ENCODE measurements at regions not wholly inside any gene's neighbourhood (a gene's known extent, or its start where the extent isn't known, plus 50 kb on each side); places are given as distances from the start of the nearest gene placed in this dataset.

DNA sequence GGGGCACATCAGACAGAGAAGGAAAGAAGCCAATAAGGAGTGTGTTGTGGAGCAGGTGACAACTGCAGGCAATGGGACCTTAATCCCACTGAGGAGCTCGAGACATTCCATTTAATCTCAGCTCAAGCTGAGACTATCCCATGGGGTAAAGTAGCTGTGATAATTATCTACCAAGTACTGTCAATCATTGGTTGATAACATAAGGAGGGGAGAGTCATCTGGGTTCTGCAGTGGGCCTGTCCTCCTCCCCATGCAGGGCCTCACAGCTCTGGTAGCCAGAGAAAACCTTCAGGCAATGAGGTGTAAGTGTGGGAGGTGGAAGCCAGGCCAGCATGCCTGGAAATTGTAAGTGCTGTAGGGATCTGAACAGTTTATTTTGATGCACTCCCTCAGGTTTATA is 375.0 kb upstream of the ARID1B start:
- intact Hi-C loops (cut with micrococcal nuclease; ENCODE audit: unreplicated experiment), result no loop called here
- no TSS peak for BruUV-seq (replicated peaks)
- Mint-ChIP-seq H3K9me3 (ENCODE audit: low read depth, unreplicated experiment) (no peaks in the 10 kb centered on the region), H3K4me1 (ENCODE audit: low read depth, unreplicated experiment) (no peaks in the 10 kb centered on the region), H3K27ac (ENCODE audit: unreplicated experiment) (no peak overlapping the region), H3K27me3 (ENCODE audit: unreplicated experiment) (no peaks in the 10 kb centered on the region), H3K36me3 (ENCODE audit: insufficient read depth, unreplicated experiment) (peaks cover 1% of the 10 kb centered on the region), H3K4me3 (ENCODE audit: low read depth, unreplicated experiment) (no peak overlapping the region)
- CTCF ChIA-PET, result no interaction called here
- DNase-seq, result no peak
- TF ChIP-seq, protein P1, sequence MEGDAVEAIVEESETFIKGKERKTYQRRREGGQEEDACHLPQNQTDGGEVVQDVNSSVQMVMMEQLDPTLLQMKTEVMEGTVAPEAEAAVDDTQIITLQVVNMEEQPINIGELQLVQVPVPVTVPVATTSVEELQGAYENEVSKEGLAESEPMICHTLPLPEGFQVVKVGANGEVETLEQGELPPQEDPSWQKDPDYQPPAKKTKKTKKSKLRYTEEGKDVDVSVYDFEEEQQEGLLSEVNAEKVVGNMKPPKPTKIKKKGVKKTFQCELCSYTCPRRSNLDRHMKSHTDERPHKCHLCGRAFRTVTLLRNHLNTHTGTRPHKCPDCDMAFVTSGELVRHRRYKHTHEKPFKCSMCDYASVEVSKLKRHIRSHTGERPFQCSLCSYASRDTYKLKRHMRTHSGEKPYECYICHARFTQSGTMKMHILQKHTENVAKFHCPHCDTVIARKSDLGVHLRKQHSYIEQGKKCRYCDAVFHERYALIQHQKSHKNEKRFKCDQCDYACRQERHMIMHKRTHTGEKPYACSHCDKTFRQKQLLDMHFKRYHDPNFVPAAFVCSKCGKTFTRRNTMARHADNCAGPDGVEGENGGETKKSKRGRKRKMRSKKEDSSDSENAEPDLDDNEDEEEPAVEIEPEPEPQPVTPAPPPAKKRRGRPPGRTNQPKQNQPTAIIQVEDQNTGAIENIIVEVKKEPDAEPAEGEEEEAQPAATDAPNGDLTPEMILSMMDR (IDR thresholded peaks at IDR 0.05; ENCODE audit: unreplicated experiment), result no peak

- H3K4me3 Mint-ChIP-seq (ENCODE audit: low read depth, unreplicated experiment), result no peak overlapping the region
- TF ChIP-seq, protein P1 (IDR thresholded peaks at IDR 0.05; ENCODE audit: unreplicated experiment), result no peak
- CTCF ChIA-PET, result no interaction called here
- DNase-seq, result no peak
- H3K36me3 Mint-ChIP-seq (ENCODE audit: insufficient read depth, unreplicated experiment), result peaks cover 4% of the 10 kb centered on the region
- no TSS peak for BruUV-seq (replicated peaks)
- H3K9me3 Mint-ChIP-seq (ENCODE audit: low read depth, unreplicated experiment), result no peaks in the 10 kb centered on the region
- no peak overlapping the region for H3K27ac Mint-ChIP-seq (ENCODE audit: unreplicated experiment)
- no peaks in the 10 kb centered on the region for H3K4me1 Mint-ChIP-seq (ENCODE audit: low read depth, unreplicated experiment)
- no peaks in the 10 kb centered on the region for H3K27me3 Mint-ChIP-seq (ENCODE audit: unreplicated experiment)
- intact Hi-C loops (cut with micrococcal nuclease; ENCODE audit: unreplicated experiment), result no loop called here
These were observed 376.7 kb upstream of the ARID1B start for GRCh38 chr6:156400487-156400886.

- no peaks in the 10 kb centered on the region for H3K9me3 Mint-ChIP-seq (ENCODE audit: low read depth, unreplicated experiment)
These were observed 378.2 kb upstream of the ARID1B start for GRCh38 chr6:156398966-156399365.

DNA sequence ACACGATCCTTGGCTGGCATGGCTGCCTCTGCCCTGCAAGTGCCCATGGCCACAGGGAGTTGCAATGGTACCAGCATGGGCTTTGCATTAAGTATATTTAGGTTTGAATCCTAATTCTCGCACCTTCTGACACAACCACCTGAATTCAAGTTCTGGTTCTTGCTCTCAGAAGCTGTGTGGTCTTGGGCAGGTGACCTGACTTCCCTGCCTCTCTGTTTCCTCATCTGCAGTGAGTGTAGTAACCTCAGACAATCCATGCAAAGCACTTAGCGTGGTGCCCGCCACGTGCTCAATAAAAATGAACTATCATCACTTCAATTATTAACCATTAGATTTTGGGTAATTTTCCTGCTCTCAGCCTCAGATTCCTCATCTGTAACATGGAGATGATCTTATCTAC is 378.8 kb upstream of the ARID1B start:
- H3K27ac Mint-ChIP-seq (ENCODE audit: unreplicated experiment), result no peak overlapping the region
- no peaks in the 10 kb centered on the region for H3K4me1 Mint-ChIP-seq (ENCODE audit: low read depth, unreplicated experiment)
- intact Hi-C loops (cut with micrococcal nuclease; ENCODE audit: unreplicated experiment), result no loop called here
- no peak for DNase-seq
- H3K27me3 Mint-ChIP-seq (ENCODE audit: unreplicated experiment), result no peaks in the 10 kb centered on the region
- TF ChIP-seq, protein P1 (IDR thresholded peaks at IDR 0.05; ENCODE audit: unreplicated experiment), result no peak
- CTCF ChIA-PET, result no interaction called here
- BruUV-seq (replicated peaks), result no TSS peak
- peaks cover 4% of the 10 kb centered on the region for H3K36me3 Mint-ChIP-seq (ENCODE audit: insufficient read depth, unreplicated experiment)
- H3K4me3 Mint-ChIP-seq (ENCODE audit: low read depth, unreplicated experiment), result no peak overlapping the region
- no peaks in the 10 kb centered on the region for H3K9me3 Mint-ChIP-seq (ENCODE audit: low read depth, unreplicated experiment)

More at GRCh38 chr6:156398966-156399365, 378.2 kb upstream of the ARID1B start:
- intact Hi-C loops (cut with micrococcal nuclease; ENCODE audit: unreplicated experiment), result no loop called here
- Mint-ChIP-seq H3K4me3 (ENCODE audit: low read depth, unreplicated experiment) (no peak overlapping the region), H3K27me3 (ENCODE audit: unreplicated experiment) (no peaks in the 10 kb centered on the region), H3K36me3 (ENCODE audit: insufficient read depth, unreplicated experiment) (peaks cover 4% of the 10 kb centered on the region), H3K4me1 (ENCODE audit: low read depth, unreplicated experiment) (no peaks in the 10 kb centered on the region), H3K27ac (ENCODE audit: unreplicated experiment) (no peak overlapping the region)
- CTCF ChIA-PET, result no interaction called here
- no peak for DNase-seq
- TF ChIP-seq, protein P1 (IDR thresholded peaks at IDR 0.05; ENCODE audit: unreplicated experiment), result no peak
- no TSS peak for BruUV-seq (replicated peaks)
